GM13977 (cell line): ENCODE measurements at regions not wholly inside any gene's neighbourhood (a gene's known extent, or its start where the extent isn't known, plus 50 kb on each side); places are given as distances from the start of the nearest gene placed in this dataset.

Experiments
- DNase-seq: peaks from one replicate; pipeline ENCODE4 v3.0.0; 2012; ENCODE audit warnings: low spot score
- CTCF ChIP-seq: IDR thresholded peaks from 2 replicates; pipeline ENCODE4 v1.5.1; 2012; ENCODE audit warnings: mild to moderate bottlenecking, control low read depth; ENCODE audit not compliant: insufficient read depth; ENCODE audit errors: extremely low read depth, missing control alignments
- in situ Hi-C: fragments of 300-500 bp; cut with MboI; formaldehyde crosslinking; loops from one replicate; pipeline ENCODE4 v1.12.0; 2022; ENCODE audit warnings: low sequenced_read_pairs, low pct_unique_long_range_greater_than_20kb, mixed read lengths, inconsistent platforms; ENCODE audit not compliant: unreplicated experiment

- in situ Hi-C loops = no loop called here
- no peak for DNase-seq
- TF ChIP-seq CTCF = no peak
Measured at GRCh38 chr4:4753643-4754042, 105.8 kb upstream of the MSX1 start.

GRCh38 chr4:4752576-4753401, 106.7 kb upstream of the MSX1 start:
- no peak for DNase-seq
- in situ Hi-C loops = no loop called here
- TF ChIP-seq CTCF = no peak

GRCh38 chr4:4752025-4752424, 107.4 kb upstream of the MSX1 start:
- in situ Hi-C loops = no loop called here
- DNase-seq = no peak
- TF ChIP-seq CTCF = no peak

- in situ Hi-C loops = no loop called here
- DNase-seq = no peak
- TF ChIP-seq CTCF = no peak
Measured at GRCh38 chr4:4750187-4750586, 109.3 kb upstream of the MSX1 start.

GRCh38 chr4:4749137-4749536, 110.3 kb upstream of the MSX1 start:
- DNase-seq = no peak

GRCh38 chr4:4746444-4746843, 113.0 kb upstream of the MSX1 start:
- no peak for TF ChIP-seq CTCF
- DNase-seq = no peak
- in situ Hi-C loops = no loop called here

More at GRCh38 chr4:4749137-4749536, 110.3 kb upstream of the MSX1 start:
- no peak for TF ChIP-seq CTCF
- in situ Hi-C loops = no loop called here
